HepG2 (cell line): ENCODE measurements at regions not wholly inside any gene's neighbourhood (a gene's known extent, or its start where the extent isn't known, plus 50 kb on each side); places are given as distances from the start of the nearest gene placed in this dataset.
A peak's percentile ranks its signal among the peaks of the same experiment; 100 is the strongest.

ENCODE experiments used
- CREB1 ChIP-seq, 2 experiments: fragments of 450-650 bp in 1 of 2; IDR thresholded peaks; 2 replicates each; pipeline ENCODE4 v1.6.1; 2016 to 2017; ENCODE audit warnings: control low read depth in 1 of 2, mild to moderate bottlenecking in 1 of 2, missing compliant biosample characterization in 1 of 2, missing genetic modification characterization in 1 of 2
- GATAD1 ChIP-seq: IDR thresholded peaks from 2 replicates; pipeline ENCODE4 v1.6.1; 2016; ENCODE audit warnings: missing genetic modification reagents, missing compliant biosample characterization
- HNF4A ChIP-seq: sonication (generic); formaldehyde crosslinking; IDR thresholded peaks from 2 replicates; pipeline ENCODE4 v1.4.0; 2020; ENCODE audit warnings: missing genetic modification reagents
- MAZ ChIP-seq, 2 experiments: sonication (generic) in 1 of 2; formaldehyde crosslinking in 1 of 2; IDR thresholded peaks; 2 replicates each; pipeline versions ENCODE4 v1.5.0 to v1.6.1; 2012 to 2020; ENCODE audit warnings: low read depth in 2 of 2, mild to moderate bottlenecking in 2 of 2, borderline replicate concordance in 1 of 2, improper control_type of control experiment in 1 of 2, low read length in 1 of 2, missing genetic modification reagents in 1 of 2, moderate library complexity in 1 of 2
- RBM39 ChIP-seq: fragments of 200-400 bp; formaldehyde crosslinking; IDR thresholded peaks from one replicate; pipeline ENCODE4 v1.6.1; 2018; ENCODE audit warnings: antibody characterized with exemption, mild to moderate bottlenecking, low read depth, low read length; ENCODE audit not compliant: poor library complexity, severe bottlenecking
- RXRB ChIP-seq: IDR thresholded peaks from 2 replicates; pipeline ENCODE4 v1.6.1; 2016; ENCODE audit warnings: borderline replicate concordance, missing genetic modification reagents, missing compliant biosample characterization
- SALL1 ChIP-seq: sonication (generic); formaldehyde crosslinking; IDR thresholded peaks from 2 replicates; pipeline ENCODE4 v1.8.0; 2022; ENCODE audit warnings: mild to moderate bottlenecking, missing genetic modification reagents
- SOX6 ChIP-seq, 2 experiments: fragments of 450-650 bp in 1 of 2; sonication (generic) in 1 of 2; formaldehyde crosslinking in 1 of 2; IDR thresholded peaks; 2 replicates each; pipeline versions ENCODE4 v1.4.0 to v1.6.1; 2017 to 2020; ENCODE audit warnings: antibody characterized with exemption in 1 of 2, mild to moderate bottlenecking in 1 of 2, missing genetic modification reagents in 1 of 2
- TF ChIP-seq, protein P1 (sequence below): sonication (generic); formaldehyde crosslinking; IDR thresholded peaks from 2 replicates; pipeline ENCODE4 v1.4.0; 2020; ENCODE audit warnings: missing genetic modification reagents, mild to moderate bottlenecking, borderline replicate concordance
- TF ChIP-seq, protein P2 (sequence below): sonication (generic); formaldehyde crosslinking; IDR thresholded peaks from 2 replicates; pipeline ENCODE4 v1.8.0; 2022; ENCODE audit warnings: mild to moderate bottlenecking, missing genetic modification reagents, moderate library complexity
- TF ChIP-seq, protein P3 (sequence below): sonication (generic); formaldehyde crosslinking; IDR thresholded peaks from 2 replicates; pipeline ENCODE4 v1.4.0; 2020; ENCODE audit warnings: missing genetic modification reagents
- TF ChIP-seq, protein P4 (sequence below): sonication (generic); formaldehyde crosslinking; IDR thresholded peaks from 2 replicates; pipeline ENCODE4 v1.5.1; 2020; ENCODE audit warnings: mild to moderate bottlenecking, missing genetic modification reagents, borderline replicate concordance

DNA sequence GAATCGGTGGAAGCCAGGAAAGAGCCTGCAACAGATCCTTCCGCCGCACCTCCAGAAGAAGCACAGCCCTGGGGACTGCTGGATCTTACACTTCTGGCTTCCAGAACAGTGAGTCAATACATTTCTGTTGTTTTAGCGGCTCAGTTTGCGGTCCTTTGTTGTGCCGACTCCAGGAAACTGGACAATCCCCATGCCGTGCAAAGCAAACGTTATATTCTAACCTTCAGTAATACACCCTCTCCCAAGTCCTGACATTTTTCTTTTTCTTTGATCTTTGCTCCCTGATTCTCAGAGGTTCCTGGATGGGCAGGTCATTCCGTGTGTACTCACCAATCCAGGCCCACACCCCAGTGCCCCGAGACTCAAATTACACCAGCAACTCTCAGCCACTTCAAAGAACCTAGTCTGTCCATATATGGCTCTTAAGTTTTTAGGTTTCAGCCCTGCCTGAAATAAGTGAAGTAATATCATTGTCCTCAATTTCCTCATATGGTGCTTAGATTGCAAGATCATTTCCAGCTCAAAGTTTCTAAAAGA is 387.1 kb upstream of the SGCG start (continued):
- TF ChIP-seq, protein P1, sequence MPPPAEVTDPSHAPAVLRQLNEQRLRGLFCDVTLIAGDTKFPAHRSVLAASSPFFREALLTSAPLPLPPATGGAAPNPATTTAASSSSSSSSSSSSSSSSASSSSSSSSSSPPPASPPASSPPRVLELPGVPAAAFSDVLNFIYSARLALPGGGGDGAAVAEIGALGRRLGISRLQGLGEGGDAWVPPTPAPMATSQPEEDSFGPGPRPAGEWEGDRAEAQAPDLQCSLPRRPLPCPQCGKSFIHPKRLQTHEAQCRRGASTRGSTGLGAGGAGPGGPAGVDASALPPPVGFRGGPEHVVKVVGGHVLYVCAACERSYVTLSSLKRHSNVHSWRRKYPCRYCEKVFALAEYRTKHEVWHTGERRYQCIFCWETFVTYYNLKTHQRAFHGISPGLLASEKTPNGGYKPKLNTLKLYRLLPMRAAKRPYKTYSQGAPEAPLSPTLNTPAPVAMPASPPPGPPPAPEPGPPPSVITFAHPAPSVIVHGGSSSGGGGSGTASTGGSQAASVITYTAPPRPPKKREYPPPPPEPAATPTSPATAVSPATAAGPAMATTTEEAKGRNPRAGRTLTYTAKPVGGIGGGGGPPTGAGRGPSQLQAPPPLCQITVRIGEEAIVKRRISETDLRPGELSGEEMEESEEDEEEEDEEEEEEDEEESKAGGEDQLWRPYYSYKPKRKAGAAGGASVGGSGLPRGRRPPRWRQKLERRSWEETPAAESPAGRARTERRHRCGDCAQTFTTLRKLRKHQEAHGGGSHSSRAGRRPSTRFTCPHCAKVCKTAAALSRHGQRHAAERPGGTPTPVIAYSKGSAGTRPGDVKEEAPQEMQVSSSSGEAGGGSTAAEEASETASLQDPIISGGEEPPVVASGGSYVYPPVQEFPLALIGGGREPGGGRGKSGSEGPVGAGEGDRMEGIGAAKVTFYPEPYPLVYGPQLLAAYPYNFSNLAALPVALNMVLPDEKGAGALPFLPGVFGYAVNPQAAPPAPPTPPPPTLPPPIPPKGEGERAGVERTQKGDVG (CRISPR knock-in tag), result no peak
- no peak for TF ChIP-seq CREB1 (IDR thresholded peaks at IDR 0.05)
- TF ChIP-seq CREB1 (CRISPR knock-in tag; IDR thresholded peaks at IDR 0.05), result peak; percentile 38; the same call in 1 of the 2 replicates
- peak; percentile 84 for TF ChIP-seq HNF4A (CRISPR knock-in tag)
- peak; percentile 80 for TF ChIP-seq SALL1
- TF ChIP-seq RBM39, result no peak
- TF ChIP-seq, protein P2, sequence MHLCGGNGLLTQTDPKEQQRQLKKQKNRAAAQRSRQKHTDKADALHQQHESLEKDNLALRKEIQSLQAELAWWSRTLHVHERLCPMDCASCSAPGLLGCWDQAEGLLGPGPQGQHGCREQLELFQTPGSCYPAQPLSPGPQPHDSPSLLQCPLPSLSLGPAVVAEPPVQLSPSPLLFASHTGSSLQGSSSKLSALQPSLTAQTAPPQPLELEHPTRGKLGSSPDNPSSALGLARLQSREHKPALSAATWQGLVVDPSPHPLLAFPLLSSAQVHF, result no peak
- TF ChIP-seq, protein P3, sequence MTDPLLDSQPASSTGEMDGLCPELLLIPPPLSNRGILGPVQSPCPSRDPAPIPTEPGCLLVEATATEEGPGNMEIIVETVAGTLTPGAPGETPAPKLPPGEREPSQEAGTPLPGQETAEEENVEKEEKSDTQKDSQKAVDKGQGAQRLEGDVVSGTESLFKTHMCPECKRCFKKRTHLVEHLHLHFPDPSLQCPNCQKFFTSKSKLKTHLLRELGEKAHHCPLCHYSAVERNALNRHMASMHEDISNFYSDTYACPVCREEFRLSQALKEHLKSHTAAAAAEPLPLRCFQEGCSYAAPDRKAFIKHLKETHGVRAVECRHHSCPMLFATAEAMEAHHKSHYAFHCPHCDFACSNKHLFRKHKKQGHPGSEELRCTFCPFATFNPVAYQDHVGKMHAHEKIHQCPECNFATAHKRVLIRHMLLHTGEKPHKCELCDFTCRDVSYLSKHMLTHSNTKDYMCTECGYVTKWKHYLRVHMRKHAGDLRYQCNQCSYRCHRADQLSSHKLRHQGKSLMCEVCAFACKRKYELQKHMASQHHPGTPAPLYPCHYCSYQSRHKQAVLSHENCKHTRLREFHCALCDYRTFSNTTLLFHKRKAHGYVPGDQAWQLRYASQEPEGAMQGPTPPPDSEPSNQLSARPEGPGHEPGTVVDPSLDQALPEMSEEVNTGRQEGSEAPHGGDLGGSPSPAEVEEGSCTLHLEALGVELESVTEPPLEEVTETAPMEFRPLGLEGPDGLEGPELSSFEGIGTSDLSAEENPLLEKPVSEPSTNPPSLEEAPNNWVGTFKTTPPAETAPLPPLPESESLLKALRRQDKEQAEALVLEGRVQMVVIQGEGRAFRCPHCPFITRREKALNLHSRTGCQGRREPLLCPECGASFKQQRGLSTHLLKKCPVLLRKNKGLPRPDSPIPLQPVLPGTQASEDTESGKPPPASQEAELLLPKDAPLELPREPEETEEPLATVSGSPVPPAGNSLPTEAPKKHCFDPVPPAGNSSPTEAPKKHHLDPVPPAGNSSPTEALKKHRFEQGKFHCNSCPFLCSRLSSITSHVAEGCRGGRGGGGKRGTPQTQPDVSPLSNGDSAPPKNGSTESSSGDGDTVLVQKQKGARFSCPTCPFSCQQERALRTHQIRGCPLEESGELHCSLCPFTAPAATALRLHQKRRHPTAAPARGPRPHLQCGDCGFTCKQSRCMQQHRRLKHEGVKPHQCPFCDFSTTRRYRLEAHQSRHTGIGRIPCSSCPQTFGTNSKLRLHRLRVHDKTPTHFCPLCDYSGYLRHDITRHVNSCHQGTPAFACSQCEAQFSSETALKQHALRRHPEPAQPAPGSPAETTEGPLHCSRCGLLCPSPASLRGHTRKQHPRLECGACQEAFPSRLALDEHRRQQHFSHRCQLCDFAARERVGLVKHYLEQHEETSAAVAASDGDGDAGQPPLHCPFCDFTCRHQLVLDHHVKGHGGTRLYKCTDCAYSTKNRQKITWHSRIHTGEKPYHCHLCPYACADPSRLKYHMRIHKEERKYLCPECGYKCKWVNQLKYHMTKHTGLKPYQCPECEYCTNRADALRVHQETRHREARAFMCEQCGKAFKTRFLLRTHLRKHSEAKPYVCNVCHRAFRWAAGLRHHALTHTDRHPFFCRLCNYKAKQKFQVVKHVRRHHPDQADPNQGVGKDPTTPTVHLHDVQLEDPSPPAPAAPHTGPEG (CRISPR knock-in tag), result no peak
- TF ChIP-seq SOX6 (IDR thresholded peaks at IDR 0.05), result no peak
- peak; percentile 92 for TF ChIP-seq SOX6 (CRISPR knock-in tag; IDR thresholded peaks at IDR 0.05)
- TF ChIP-seq, protein P4, sequence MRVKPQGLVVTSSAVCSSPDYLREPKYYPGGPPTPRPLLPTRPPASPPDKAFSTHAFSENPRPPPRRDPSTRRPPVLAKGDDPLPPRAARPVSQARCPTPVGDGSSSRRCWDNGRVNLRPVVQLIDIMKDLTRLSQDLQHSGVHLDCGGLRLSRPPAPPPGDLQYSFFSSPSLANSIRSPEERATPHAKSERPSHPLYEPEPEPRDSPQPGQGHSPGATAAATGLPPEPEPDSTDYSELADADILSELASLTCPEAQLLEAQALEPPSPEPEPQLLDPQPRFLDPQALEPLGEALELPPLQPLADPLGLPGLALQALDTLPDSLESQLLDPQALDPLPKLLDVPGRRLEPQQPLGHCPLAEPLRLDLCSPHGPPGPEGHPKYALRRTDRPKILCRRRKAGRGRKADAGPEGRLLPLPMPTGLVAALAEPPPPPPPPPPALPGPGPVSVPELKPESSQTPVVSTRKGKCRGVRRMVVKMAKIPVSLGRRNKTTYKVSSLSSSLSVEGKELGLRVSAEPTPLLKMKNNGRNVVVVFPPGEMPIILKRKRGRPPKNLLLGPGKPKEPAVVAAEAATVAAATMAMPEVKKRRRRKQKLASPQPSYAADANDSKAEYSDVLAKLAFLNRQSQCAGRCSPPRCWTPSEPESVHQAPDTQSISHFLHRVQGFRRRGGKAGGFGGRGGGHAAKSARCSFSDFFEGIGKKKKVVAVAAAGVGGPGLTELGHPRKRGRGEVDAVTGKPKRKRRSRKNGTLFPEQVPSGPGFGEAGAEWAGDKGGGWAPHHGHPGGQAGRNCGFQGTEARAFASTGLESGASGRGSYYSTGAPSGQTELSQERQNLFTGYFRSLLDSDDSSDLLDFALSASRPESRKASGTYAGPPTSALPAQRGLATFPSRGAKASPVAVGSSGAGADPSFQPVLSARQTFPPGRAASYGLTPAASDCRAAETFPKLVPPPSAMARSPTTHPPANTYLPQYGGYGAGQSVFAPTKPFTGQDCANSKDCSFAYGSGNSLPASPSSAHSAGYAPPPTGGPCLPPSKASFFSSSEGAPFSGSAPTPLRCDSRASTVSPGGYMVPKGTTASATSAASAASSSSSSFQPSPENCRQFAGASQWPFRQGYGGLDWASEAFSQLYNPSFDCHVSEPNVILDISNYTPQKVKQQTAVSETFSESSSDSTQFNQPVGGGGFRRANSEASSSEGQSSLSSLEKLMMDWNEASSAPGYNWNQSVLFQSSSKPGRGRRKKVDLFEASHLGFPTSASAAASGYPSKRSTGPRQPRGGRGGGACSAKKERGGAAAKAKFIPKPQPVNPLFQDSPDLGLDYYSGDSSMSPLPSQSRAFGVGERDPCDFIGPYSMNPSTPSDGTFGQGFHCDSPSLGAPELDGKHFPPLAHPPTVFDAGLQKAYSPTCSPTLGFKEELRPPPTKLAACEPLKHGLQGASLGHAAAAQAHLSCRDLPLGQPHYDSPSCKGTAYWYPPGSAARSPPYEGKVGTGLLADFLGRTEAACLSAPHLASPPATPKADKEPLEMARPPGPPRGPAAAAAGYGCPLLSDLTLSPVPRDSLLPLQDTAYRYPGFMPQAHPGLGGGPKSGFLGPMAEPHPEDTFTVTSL (CRISPR knock-in tag), result peak; percentile 83; the same call in 1 of the 2 replicates
- no peak for TF ChIP-seq MAZ (IDR thresholded peaks at IDR 0.05; ENCODE audit: borderline replicate concordance, low read depth, low read length)
- TF ChIP-seq MAZ (CRISPR knock-in tag; IDR thresholded peaks at IDR 0.05; ENCODE audit: low read depth), result no peak
- no peak for TF ChIP-seq GATAD1 (CRISPR knock-in tag)
- TF ChIP-seq RXRB (CRISPR knock-in tag), result peak; percentile 37; the same call in 1 of the 2 replicates
